ENCODE measurements at regions not wholly inside any gene's neighbourhood (a gene's known extent, or its start where the extent isn't known, plus 50 kb on each side); places are given as distances from the start of the nearest gene placed in this dataset.

DNA sequence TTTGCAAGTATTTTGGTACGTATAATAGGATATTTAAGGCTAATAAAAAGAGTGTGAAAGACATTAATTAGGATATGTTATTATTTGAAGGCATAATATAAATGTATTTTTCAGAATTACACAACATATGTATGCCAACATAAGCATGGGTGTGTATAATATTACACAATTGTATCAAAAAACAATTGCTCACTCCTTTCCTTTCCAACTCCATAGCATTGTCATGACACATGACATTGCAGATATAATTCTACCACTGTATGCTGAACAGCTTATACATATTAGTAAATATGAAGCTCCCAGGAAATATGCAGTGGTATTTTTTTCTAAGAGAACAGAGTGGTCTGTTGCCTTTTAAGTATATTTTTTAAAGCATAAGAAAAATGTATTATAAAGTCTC lies 593.1 kb downstream of the TMX3 start:
- TF ChIP-seq, protein P1, sequence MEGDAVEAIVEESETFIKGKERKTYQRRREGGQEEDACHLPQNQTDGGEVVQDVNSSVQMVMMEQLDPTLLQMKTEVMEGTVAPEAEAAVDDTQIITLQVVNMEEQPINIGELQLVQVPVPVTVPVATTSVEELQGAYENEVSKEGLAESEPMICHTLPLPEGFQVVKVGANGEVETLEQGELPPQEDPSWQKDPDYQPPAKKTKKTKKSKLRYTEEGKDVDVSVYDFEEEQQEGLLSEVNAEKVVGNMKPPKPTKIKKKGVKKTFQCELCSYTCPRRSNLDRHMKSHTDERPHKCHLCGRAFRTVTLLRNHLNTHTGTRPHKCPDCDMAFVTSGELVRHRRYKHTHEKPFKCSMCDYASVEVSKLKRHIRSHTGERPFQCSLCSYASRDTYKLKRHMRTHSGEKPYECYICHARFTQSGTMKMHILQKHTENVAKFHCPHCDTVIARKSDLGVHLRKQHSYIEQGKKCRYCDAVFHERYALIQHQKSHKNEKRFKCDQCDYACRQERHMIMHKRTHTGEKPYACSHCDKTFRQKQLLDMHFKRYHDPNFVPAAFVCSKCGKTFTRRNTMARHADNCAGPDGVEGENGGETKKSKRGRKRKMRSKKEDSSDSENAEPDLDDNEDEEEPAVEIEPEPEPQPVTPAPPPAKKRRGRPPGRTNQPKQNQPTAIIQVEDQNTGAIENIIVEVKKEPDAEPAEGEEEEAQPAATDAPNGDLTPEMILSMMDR (conservative IDR thresholded peaks at IDR 0.05), result no peak
- no peak for TF ChIP-seq EZH2 (IDR thresholded peaks at IDR 0.05; ENCODE audit: low read depth)
